ENCODE measurements at regions not wholly inside any gene's neighbourhood (a gene's known extent, or its start where the extent isn't known, plus 50 kb on each side); places are given as distances from the start of the nearest gene placed in this dataset.

- TF ChIP-seq, protein P1, sequence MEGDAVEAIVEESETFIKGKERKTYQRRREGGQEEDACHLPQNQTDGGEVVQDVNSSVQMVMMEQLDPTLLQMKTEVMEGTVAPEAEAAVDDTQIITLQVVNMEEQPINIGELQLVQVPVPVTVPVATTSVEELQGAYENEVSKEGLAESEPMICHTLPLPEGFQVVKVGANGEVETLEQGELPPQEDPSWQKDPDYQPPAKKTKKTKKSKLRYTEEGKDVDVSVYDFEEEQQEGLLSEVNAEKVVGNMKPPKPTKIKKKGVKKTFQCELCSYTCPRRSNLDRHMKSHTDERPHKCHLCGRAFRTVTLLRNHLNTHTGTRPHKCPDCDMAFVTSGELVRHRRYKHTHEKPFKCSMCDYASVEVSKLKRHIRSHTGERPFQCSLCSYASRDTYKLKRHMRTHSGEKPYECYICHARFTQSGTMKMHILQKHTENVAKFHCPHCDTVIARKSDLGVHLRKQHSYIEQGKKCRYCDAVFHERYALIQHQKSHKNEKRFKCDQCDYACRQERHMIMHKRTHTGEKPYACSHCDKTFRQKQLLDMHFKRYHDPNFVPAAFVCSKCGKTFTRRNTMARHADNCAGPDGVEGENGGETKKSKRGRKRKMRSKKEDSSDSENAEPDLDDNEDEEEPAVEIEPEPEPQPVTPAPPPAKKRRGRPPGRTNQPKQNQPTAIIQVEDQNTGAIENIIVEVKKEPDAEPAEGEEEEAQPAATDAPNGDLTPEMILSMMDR (optimal IDR thresholded peaks at IDR 0.05 in 1 of 3, IDR thresholded peaks at IDR 0.05 in 1 of 3, conservative IDR thresholded peaks at IDR 0.05 in 1 of 3; ENCODE audit: extremely low read depth in 1 of 3, insufficient read depth in 2 of 3, low read length in 3 of 3), result no peak
- no peak for TF ChIP-seq EZH2 (IDR thresholded peaks at IDR 0.05; ENCODE audit: low read length)
Observed at GRCh38 chr13:79684371-79684770, 203.4 kb downstream of the NDFIP2 start.

Data from keratinocyte (primary cell).